OCI-LY3 (cell line): ENCODE measurements at regions not wholly inside any gene's neighbourhood (a gene's known extent, or its start where the extent isn't known, plus 50 kb on each side); places are given as distances from the start of the nearest gene placed in this dataset.

Experiments used
- EZH2phosphoT487 ChIP-seq: fragments of 200-600 bp; shearing (Covaris generic); IDR thresholded peaks from 2 replicates; pipeline ENCODE4 v1.6.1; 2018; ENCODE audit warnings: antibody characterized with exemption, mixed run types, low read depth
- TF ChIP-seq, protein P1 (sequence below): fragments of 200-600, 300-600 bp; sonication (generic); IDR thresholded peaks from 2 replicates; pipeline ENCODE4 v1.5.1; 2014; ENCODE audit warnings: antibody characterized with exemption, low read length, low read depth

DNA sequence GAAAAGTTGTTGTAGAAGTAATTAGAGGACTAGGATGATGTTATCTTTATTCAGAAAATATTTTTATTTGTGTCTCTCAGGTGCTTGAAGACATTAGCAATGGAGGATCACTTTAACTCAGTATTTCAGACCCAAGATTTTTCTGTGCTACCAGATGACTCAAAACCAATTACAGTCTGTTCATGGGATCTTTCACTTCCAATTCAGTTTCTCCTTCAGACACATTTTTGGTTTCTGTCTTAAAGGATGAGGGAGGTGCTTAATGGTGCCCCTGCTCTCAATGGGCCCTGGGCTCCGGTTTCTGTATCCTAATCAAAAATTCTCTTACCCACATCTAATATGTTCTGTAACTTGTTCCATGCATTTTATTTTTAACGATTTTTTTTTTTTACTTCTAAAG, 53.7 kb upstream of the HDAC4 start:
- TF ChIP-seq, protein P1, sequence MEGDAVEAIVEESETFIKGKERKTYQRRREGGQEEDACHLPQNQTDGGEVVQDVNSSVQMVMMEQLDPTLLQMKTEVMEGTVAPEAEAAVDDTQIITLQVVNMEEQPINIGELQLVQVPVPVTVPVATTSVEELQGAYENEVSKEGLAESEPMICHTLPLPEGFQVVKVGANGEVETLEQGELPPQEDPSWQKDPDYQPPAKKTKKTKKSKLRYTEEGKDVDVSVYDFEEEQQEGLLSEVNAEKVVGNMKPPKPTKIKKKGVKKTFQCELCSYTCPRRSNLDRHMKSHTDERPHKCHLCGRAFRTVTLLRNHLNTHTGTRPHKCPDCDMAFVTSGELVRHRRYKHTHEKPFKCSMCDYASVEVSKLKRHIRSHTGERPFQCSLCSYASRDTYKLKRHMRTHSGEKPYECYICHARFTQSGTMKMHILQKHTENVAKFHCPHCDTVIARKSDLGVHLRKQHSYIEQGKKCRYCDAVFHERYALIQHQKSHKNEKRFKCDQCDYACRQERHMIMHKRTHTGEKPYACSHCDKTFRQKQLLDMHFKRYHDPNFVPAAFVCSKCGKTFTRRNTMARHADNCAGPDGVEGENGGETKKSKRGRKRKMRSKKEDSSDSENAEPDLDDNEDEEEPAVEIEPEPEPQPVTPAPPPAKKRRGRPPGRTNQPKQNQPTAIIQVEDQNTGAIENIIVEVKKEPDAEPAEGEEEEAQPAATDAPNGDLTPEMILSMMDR, result no peak
- no peak for TF ChIP-seq EZH2phosphoT487
